PC-3 (cell line): ENCODE measurements at regions not wholly inside any gene's neighbourhood (a gene's known extent, or its start where the extent isn't known, plus 50 kb on each side); places are given as distances from the start of the nearest gene placed in this dataset.

Experiments used
- ATAC-seq: fragments of 200-7000 bp; cut with Tn5 transposase; 2 replicates; pipeline ENCODE4 v1.9.1; 2020; ENCODE audit warnings: mild to moderate bottlenecking, moderate library complexity
- BruUV-seq: library from RNA; stranded (reverse); fragments of 400-500 nt; replicated peaks from 2 replicates; lab custom pipeline; 2021; lab: Mats Ljungman, UMichigan
- CTCF ChIA-PET: fragments of 300-600 bp; sonication (Branson Sonifier 250); formaldehyde crosslinking; loops from one replicate; lab custom pipeline; 2022; ENCODE audit warnings: antibody characterized with exemption; lab: Charles Lee
- POLR2A ChIA-PET: fragments of 300-600 bp; sonication (Branson Sonifier 250); formaldehyde crosslinking; loops from one replicate; lab custom pipeline; 2022; ENCODE audit warnings: antibody characterized with exemption; ENCODE audit not compliant: unreplicated experiment; lab: Charles Lee
- DNase-seq: peaks from one replicate; pipeline ENCODE4 v3.0.0-alpha.2; 2015
- H2AFZ ChIP-seq: fragments of 300-600 bp; sonication (generic); 2 replicates; pipeline ENCODE4 v1.6.0; 2016; ENCODE audit warnings: antibody characterized with exemption, low read length
- H3F3A ChIP-seq: fragments of 300-600 bp; sonication (generic); one replicate; pipeline ENCODE4 v1.6.0; 2017; ENCODE audit warnings: antibody characterized with exemption, low read length, control low read depth, mild to moderate bottlenecking; ENCODE audit not compliant: unreplicated experiment
- H3K27ac ChIP-seq: fragments of 300-600 bp; sonication (generic); 2 replicates; pipeline ENCODE4 v1.5.1; 2016; ENCODE audit warnings: mild to moderate bottlenecking, low read length
- H3K27me3 ChIP-seq: fragments of 300-600 bp; sonication (generic); 2 replicates; pipeline ENCODE4 v1.6.1; 2016; ENCODE audit warnings: low read length, mixed read lengths
- H3K36me3 ChIP-seq: fragments of 300-600 bp; sonication (generic); 2 replicates; pipeline ENCODE4 v1.6.1; 2016; ENCODE audit warnings: low read depth, mixed run types, low read length, mixed read lengths
- H3K4me1 ChIP-seq: fragments of 300-600 bp; sonication (generic); 2 replicates; pipeline ENCODE4 v1.5.1; 2016; ENCODE audit warnings: low read length; ENCODE audit not compliant: insufficient read depth
- H3K4me2 ChIP-seq: fragments of 300-600 bp; sonication (generic); 2 replicates; pipeline ENCODE4 v1.6.0; 2016; ENCODE audit warnings: low read length
- H3K4me3 ChIP-seq: fragments of 300-600 bp; sonication (generic); 2 replicates; pipeline ENCODE4 v1.5.1; 2016; ENCODE audit warnings: mild to moderate bottlenecking, low read length, mixed read lengths
- H3K79me2 ChIP-seq: fragments of 300-600 bp; sonication (generic); 2 replicates; pipeline ENCODE4 v1.6.1; 2017; ENCODE audit warnings: low read length, mixed read lengths
- H3K9ac ChIP-seq: fragments of 300-600 bp; sonication (generic); 2 replicates; pipeline ENCODE4 v1.6.0; 2016; ENCODE audit warnings: mild to moderate bottlenecking, low read length
- H3K9me2 ChIP-seq: fragments of 300-600 bp; sonication (generic); replicated peaks from 2 replicates; pipeline ENCODE4 v1.6.1; 2016; ENCODE audit warnings: mixed run types, low read length, mixed read lengths
- H3K9me3 ChIP-seq: fragments of 300-600 bp; sonication (generic); 2 replicates; pipeline ENCODE4 v1.6.1; 2016; ENCODE audit warnings: low read length, mixed read lengths
- H4K20me1 ChIP-seq: fragments of 300-600 bp; sonication (generic); 2 replicates; pipeline ENCODE4 v1.6.1; 2016; ENCODE audit warnings: low read length, mixed read lengths
- CTCF ChIP-seq: fragments of 300-600 bp; sonication (generic); conservative IDR thresholded peaks from 2 replicates; pipeline ENCODE4 v1.5.1; 2017; ENCODE audit warnings: antibody characterized with exemption, low read depth, mild to moderate bottlenecking, low read length
- EZH2 ChIP-seq: fragments of 300-600 bp; sonication (generic); IDR thresholded peaks from one replicate; pipeline ENCODE4 v1.6.1; 2017; ENCODE audit warnings: antibody characterized with exemption, mild to moderate bottlenecking, low read length; ENCODE audit not compliant: unreplicated experiment
- EZH2phosphoT487 ChIP-seq: fragments of 300-600 bp; sonication (generic); IDR thresholded peaks from 2 replicates; pipeline ENCODE4 v1.6.1; 2018; ENCODE audit warnings: mild to moderate bottlenecking, antibody characterized with exemption, low read length, borderline replicate concordance
- intact Hi-C: fragments of 100-400 bp; cut with micrococcal nuclease; formaldehyde crosslinking; loops from 2 replicates; pipeline ENCODE4 v1.9.0; 2023

GRCh38 chr15:88331291-88331690, 74.8 kb upstream of the NTRK3 start:
- ATAC-seq (no peak), DNase-seq (peak; percentile 33)
- no TSS peak for BruUV-seq
- POLR2A ChIA-PET = no interaction called here
- peaks cover 11% of the 10 kb centered on the region; the same call in 1 of the 2 replicates for H3K27me3 ChIP-seq
- H3K27ac ChIP-seq = no peak overlapping the region
- TF ChIP-seq CTCF (peak; percentile 60), EZH2phosphoT487 (no peak)
- H3K79me2 ChIP-seq = no peaks in the 10 kb centered on the region
- H3K4me1 ChIP-seq = no peaks in the 10 kb centered on the region
- H3K4me3 ChIP-seq = no peak overlapping the region
- no peak overlapping the region for H3K4me2 ChIP-seq
- H3F3A ChIP-seq = no peaks in the 10 kb centered on the region
- H3K9me2 ChIP-seq = no peaks in the 10 kb centered on the region
- H3K36me3 ChIP-seq = no peaks in the 10 kb centered on the region
- CTCF ChIA-PET = no interaction called here
- H4K20me1 ChIP-seq = no peaks in the 10 kb centered on the region
- intact Hi-C loops = no loop called here
- H2AFZ ChIP-seq = no peak overlapping the region
- H3K9ac ChIP-seq = no peak overlapping the region
- H3K9me3 ChIP-seq = no peaks in the 10 kb centered on the region

GRCh38 chr15:88326924-88327323, 70.4 kb upstream of the NTRK3 start:
- H4K20me1 ChIP-seq = no peaks in the 10 kb centered on the region
- H3K4me2 ChIP-seq = no peak overlapping the region
- no peak for ATAC-seq
- H3K36me3 ChIP-seq = no peaks in the 10 kb centered on the region
- H3K27me3 ChIP-seq = peaks cover 30% of the 10 kb centered on the region; the same call in 1 of the 2 replicates
- H3F3A ChIP-seq = no peaks in the 10 kb centered on the region
- DNase-seq = no peak
- CTCF ChIA-PET = no interaction called here
- H3K27ac ChIP-seq = no peak overlapping the region
- H3K4me1 ChIP-seq = no peaks in the 10 kb centered on the region
- intact Hi-C loops = no loop called here
- H3K4me3 ChIP-seq = no peak overlapping the region
- H3K79me2 ChIP-seq = no peaks in the 10 kb centered on the region
- no peaks in the 10 kb centered on the region for H3K9me2 ChIP-seq
- POLR2A ChIA-PET = no interaction called here
- H3K9ac ChIP-seq = no peak overlapping the region
- no TSS peak for BruUV-seq
- TF ChIP-seq EZH2phosphoT487 (no peak), CTCF (no peak), EZH2 (no peak)
- no peak overlapping the region for H2AFZ ChIP-seq
- H3K9me3 ChIP-seq = no peaks in the 10 kb centered on the region

- H3F3A ChIP-seq = no peaks in the 10 kb centered on the region
- no peaks in the 10 kb centered on the region for H3K79me2 ChIP-seq
- H3K4me1 ChIP-seq = no peaks in the 10 kb centered on the region
- H3K27me3 ChIP-seq = peaks cover 30% of the 10 kb centered on the region
- ChIA-PET POLR2A (no interaction called here), CTCF (no interaction called here)
- no peaks in the 10 kb centered on the region for H3K9me3 ChIP-seq
- ATAC-seq (no peak), DNase-seq (no peak)
- H3K9ac ChIP-seq = no peak overlapping the region
- H3K36me3 ChIP-seq = no peaks in the 10 kb centered on the region
- no peak overlapping the region for H2AFZ ChIP-seq
- intact Hi-C loops = no loop called here
- no peaks in the 10 kb centered on the region for H3K9me2 ChIP-seq
- H3K4me3 ChIP-seq = no peak overlapping the region
- H4K20me1 ChIP-seq = no peaks in the 10 kb centered on the region
- no peak overlapping the region for H3K4me2 ChIP-seq
- no peak overlapping the region for H3K27ac ChIP-seq
- BruUV-seq = no TSS peak
- no peak for TF ChIP-seq CTCF
These were observed 68.2 kb upstream of the NTRK3 start for GRCh38 chr15:88324741-88325065.
